Colonic mucosa (tissue), 4 donors: ENCODE measurements at regions not wholly inside any gene's neighbourhood (a gene's known extent, or its start where the extent isn't known, plus 50 kb on each side); places are given as distances from the start of the nearest gene placed in this dataset.

Experiments used
- DNase-seq: peaks from one replicate; pipeline ENCODE4 v3.0.0-alpha.2; 2020
- H3K27ac ChIP-seq: fragments of 200-600 bp; one replicate; pipeline ENCODE4 v1.8.0; 2021
- H3K27me3 ChIP-seq: fragments of 200-600 bp; one replicate; pipeline ENCODE4 v1.8.0; 2021
- H3K36me3 ChIP-seq: fragments of 200-600 bp; one replicate; pipeline ENCODE4 v1.8.0; 2021
- H3K4me1 ChIP-seq: fragments of 200-600 bp; one replicate; pipeline ENCODE4 v1.8.0; 2021; ENCODE audit warnings: mild to moderate bottlenecking
- H3K4me3 ChIP-seq: fragments of 200-600 bp; one replicate; pipeline ENCODE4 v1.8.0; 2021
- H3K9ac ChIP-seq, 2 donors: one replicate each; pipeline ENCODE4 v1.7.0; 2013; ENCODE audit warnings: control low read depth in 2 of 2, low read depth in 2 of 2, low read length in 2 of 2
- H3K9me3 ChIP-seq: fragments of 200-600 bp; one replicate; pipeline ENCODE4 v1.8.0; 2021
- CTCF ChIP-seq: fragments of 200-600 bp; IDR thresholded peaks from one replicate; pipeline ENCODE4 v1.8.0; 2022; ENCODE audit warnings: antibody characterized with exemption, mild to moderate bottlenecking
- intact Hi-C: fragments of 100-400 bp; cut with DNase I; formaldehyde crosslinking; loops from one replicate; pipeline ENCODE4 v1.14.1; 2022
- donor health status: healthy.
- donor health status: DM: no; HTN: no; CAD: no.
- donor health status: DM: no; HTN: no; CAD: no.

DNA sequence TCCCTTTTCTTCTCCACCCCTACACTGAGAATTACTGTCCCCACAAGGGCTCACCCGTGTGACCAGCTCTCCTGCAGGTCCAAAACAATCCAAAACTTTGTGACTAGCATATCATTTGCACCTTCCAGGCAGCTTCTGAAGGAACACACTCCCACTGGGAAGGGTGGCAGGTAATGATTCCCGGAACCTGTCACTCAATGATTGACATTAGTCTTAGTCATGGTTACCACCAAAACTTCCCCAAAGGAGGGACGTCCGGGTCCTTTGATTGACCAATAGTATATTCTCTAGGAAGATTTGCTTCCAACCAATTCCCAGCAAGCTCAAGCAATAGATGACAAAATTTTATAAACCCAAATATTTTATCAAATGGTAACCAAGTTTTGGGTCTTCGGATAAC lies 127.7 kb upstream of the MYLIP start:
- intact Hi-C loops: no loop called here

DNA sequence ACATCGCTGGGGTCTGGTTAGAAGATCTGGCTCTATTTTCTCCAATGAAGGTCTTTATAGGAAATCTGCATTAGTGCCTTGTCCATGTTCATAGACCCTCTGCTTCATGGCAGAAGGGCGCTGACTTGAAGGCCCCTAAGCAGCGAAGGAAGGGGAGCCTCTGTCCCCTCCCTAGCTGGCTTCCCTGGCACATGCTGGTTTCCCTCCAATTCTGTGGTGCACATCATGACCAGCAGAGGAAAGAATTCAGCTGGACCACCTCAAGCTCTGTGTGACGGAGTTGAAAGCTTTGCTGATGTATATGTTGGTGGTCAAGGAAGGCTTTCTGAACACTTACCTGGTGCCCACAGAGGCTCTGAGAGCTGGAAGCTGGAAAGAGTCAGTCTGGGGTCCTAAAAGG lies 129.7 kb upstream of the MYLIP start:
- no peak for DNase-seq
- Histone ChIP-seq H3K27me3 (no peaks in the 10 kb centered on the region), H3K9me3 (no peaks in the 10 kb centered on the region), H3K4me3 (no peak overlapping the region), H3K9ac (no peak overlapping the region), H3K27ac (no peak overlapping the region), H3K36me3 (no peaks in the 10 kb centered on the region), H3K4me1 (no peaks in the 10 kb centered on the region)
- intact Hi-C loops: no loop called here
- TF ChIP-seq CTCF: no peak

More for the DNA sequence above, 127.7 kb upstream of the MYLIP start:
- no peaks in the 10 kb centered on the region for H3K4me1 ChIP-seq
- no peak for TF ChIP-seq CTCF
- H3K27ac ChIP-seq: no peak overlapping the region
- H3K36me3 ChIP-seq: no peaks in the 10 kb centered on the region
- DNase-seq: no peak
- no peak overlapping the region for H3K4me3 ChIP-seq
- H3K9ac ChIP-seq: no peak overlapping the region
- no peaks in the 10 kb centered on the region for H3K9me3 ChIP-seq
- H3K27me3 ChIP-seq: no peaks in the 10 kb centered on the region

- no peaks in the 10 kb centered on the region for H3K27me3 ChIP-seq
- H3K9me3 ChIP-seq: no peaks in the 10 kb centered on the region
- no peak for TF ChIP-seq CTCF
- no peak overlapping the region for H3K27ac ChIP-seq
- no peak overlapping the region for H3K9ac ChIP-seq
- no peaks in the 10 kb centered on the region for H3K36me3 ChIP-seq
- intact Hi-C loops: no loop called here
- DNase-seq: no peak
- no peaks in the 10 kb centered on the region for H3K4me1 ChIP-seq
- H3K4me3 ChIP-seq: no peak overlapping the region
Measured at GRCh38 chr6:15997586-15998388, 131.1 kb upstream of the MYLIP start.

DNA sequence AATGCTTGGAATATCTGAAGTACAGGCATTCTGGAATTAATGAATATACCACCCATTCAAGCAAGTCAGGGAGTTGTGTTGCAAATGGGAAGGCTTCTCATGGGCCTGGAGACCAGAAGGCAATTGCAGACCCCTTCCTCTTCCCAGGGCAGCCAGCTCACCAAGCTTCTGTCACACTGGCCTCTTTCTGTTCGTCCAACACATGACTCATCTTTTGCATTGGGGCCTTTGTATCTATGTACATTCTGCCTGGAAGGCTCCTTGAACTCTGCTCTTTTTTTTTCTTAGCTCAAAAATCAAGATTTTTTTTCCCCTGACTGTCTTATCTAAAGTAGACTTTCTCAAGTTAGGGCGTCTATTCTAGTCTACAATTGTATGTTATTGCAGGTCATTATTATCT lies 132.9 kb upstream of the MYLIP start:
- H3K9me3 ChIP-seq: no peaks in the 10 kb centered on the region
- H3K4me1 ChIP-seq: no peaks in the 10 kb centered on the region
- H3K4me3 ChIP-seq: no peak overlapping the region
- H3K9ac ChIP-seq: no peak overlapping the region
- H3K27ac ChIP-seq: no peak overlapping the region
- DNase-seq: no peak
- intact Hi-C loops: no loop called here
- no peaks in the 10 kb centered on the region for H3K27me3 ChIP-seq
- no peak for TF ChIP-seq CTCF
- no peaks in the 10 kb centered on the region for H3K36me3 ChIP-seq

DNA sequence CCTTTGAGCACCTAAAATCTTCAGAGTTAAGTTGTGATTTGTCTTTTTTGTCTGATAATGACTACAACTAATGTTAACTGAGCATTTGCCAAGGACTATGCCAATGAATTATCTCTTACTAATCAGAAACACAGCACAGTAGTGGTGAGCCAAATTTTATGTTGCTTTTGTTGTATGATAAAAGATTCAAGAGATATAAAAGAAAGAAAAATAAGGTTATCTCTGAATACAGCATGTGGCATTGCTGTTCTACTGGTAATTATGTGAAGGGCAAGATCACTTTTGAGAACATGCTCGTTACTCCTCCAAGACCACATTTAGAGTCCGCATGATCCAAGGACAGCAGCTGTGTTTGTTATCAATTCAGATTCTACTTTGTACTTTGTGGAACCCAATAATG lies 133.4 kb upstream of the MYLIP start:
- Histone ChIP-seq H3K4me3 (no peak overlapping the region), H3K9ac (no peak overlapping the region), H3K4me1 (no peaks in the 10 kb centered on the region), H3K27ac (no peak overlapping the region), H3K36me3 (no peaks in the 10 kb centered on the region), H3K9me3 (no peaks in the 10 kb centered on the region), H3K27me3 (no peaks in the 10 kb centered on the region)
- intact Hi-C loops: no loop called here
- no peak for TF ChIP-seq CTCF
- DNase-seq: no peak
